ENCODE measurements at regions not wholly inside any gene's neighbourhood (a gene's known extent, or its start where the extent isn't known, plus 50 kb on each side); places are given as distances from the start of the nearest gene placed in this dataset.

DNA sequence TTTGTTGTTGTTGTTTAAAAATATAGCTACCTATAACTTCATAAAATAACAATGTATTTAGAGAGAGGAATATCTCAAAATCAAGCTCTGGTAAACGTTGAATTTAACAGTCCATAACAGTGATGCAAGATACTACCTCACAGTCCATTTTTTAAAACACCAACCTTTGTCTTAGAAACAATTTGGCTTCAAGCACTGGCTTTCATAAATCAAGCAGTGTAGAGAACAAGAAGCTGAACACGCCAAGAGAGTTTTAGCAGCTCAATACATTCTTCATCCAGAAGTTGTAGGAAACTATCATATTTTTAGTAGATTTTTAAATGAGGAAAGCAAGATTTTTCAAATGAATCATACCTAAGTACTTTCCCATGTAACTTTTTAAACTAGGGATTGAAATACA lies 334.3 kb upstream of the ADAMTS5 start:
- TF ChIP-seq POLR2A (IDR thresholded peaks at IDR 0.05) = no peak
- TF ChIP-seq, protein P1, sequence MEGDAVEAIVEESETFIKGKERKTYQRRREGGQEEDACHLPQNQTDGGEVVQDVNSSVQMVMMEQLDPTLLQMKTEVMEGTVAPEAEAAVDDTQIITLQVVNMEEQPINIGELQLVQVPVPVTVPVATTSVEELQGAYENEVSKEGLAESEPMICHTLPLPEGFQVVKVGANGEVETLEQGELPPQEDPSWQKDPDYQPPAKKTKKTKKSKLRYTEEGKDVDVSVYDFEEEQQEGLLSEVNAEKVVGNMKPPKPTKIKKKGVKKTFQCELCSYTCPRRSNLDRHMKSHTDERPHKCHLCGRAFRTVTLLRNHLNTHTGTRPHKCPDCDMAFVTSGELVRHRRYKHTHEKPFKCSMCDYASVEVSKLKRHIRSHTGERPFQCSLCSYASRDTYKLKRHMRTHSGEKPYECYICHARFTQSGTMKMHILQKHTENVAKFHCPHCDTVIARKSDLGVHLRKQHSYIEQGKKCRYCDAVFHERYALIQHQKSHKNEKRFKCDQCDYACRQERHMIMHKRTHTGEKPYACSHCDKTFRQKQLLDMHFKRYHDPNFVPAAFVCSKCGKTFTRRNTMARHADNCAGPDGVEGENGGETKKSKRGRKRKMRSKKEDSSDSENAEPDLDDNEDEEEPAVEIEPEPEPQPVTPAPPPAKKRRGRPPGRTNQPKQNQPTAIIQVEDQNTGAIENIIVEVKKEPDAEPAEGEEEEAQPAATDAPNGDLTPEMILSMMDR (IDR thresholded peaks at IDR 0.05) = no peak
